ENCODE measurements at regions not wholly inside any gene's neighbourhood (a gene's known extent, or its start where the extent isn't known, plus 50 kb on each side); places are given as distances from the start of the nearest gene placed in this dataset.
A peak's percentile ranks its signal among the peaks of the same experiment; 100 is the strongest.

GRCh38 chr12:126189856-126190255, 1124.6 kb downstream of the AACS start:
- Histone ChIP-seq H3K4me3 (no peak overlapping the region), H3F3A (ENCODE audit: insufficient read depth, low read depth) (no peaks in the 10 kb centered on the region), H3K79me2 (ENCODE audit: low read depth) (no peaks in the 10 kb centered on the region), H4K20me1 (ENCODE audit: insufficient read depth) (no peaks in the 10 kb centered on the region), H3K4me1 (replicated peaks; ENCODE audit: insufficient read depth) (no peaks in the 10 kb centered on the region), H3K9me3 (ENCODE audit: insufficient read depth, low read depth) (no peaks in the 10 kb centered on the region), H3K4me2 (no peak overlapping the region), H3K9me2 (ENCODE audit: insufficient read depth) (no peaks in the 10 kb centered on the region), H3K27me3 (ENCODE audit: insufficient read depth, low read depth) (peaks cover 13% of the 10 kb centered on the region; the same call in 1 of the 2 replicates), H3K27ac (no peak overlapping the region), H3K36me3 (ENCODE audit: low read depth) (no peaks in the 10 kb centered on the region), H2AFZ (no peak overlapping the region)
- TF ChIP-seq, protein P1, sequence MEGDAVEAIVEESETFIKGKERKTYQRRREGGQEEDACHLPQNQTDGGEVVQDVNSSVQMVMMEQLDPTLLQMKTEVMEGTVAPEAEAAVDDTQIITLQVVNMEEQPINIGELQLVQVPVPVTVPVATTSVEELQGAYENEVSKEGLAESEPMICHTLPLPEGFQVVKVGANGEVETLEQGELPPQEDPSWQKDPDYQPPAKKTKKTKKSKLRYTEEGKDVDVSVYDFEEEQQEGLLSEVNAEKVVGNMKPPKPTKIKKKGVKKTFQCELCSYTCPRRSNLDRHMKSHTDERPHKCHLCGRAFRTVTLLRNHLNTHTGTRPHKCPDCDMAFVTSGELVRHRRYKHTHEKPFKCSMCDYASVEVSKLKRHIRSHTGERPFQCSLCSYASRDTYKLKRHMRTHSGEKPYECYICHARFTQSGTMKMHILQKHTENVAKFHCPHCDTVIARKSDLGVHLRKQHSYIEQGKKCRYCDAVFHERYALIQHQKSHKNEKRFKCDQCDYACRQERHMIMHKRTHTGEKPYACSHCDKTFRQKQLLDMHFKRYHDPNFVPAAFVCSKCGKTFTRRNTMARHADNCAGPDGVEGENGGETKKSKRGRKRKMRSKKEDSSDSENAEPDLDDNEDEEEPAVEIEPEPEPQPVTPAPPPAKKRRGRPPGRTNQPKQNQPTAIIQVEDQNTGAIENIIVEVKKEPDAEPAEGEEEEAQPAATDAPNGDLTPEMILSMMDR (conservative IDR thresholded peaks at IDR 0.05): no peak
- no peak for TF ChIP-seq EZH2 (IDR thresholded peaks at IDR 0.05; ENCODE audit: low read depth)
- ChIA-PET CTCF (no interaction called here), POLR2A (ENCODE audit: unreplicated experiment) (interaction anchor here (0.6 kb wide), 1 partner anchor 138 kb away, joined by 7 read pairs; no protein-coding TSS in a partner anchor)
- BruUV-seq (replicated peaks): no TSS peak
- no peak for DNase-seq
- intact Hi-C loops (cut with micrococcal nuclease; ENCODE audit: unreplicated experiment): no loop called here

- POLR2A ChIA-PET (ENCODE audit: unreplicated experiment): no interaction called here
- intact Hi-C loops (cut with micrococcal nuclease; ENCODE audit: unreplicated experiment): loop anchor here (1.0 kb wide), 1 partner anchor 581 kb away; no protein-coding TSS in a partner anchor
- no peak overlapping the region for H2AFZ ChIP-seq
- no peak for TF ChIP-seq EZH2 (IDR thresholded peaks at IDR 0.05; ENCODE audit: low read depth)
- TF ChIP-seq, protein P1 (conservative IDR thresholded peaks at IDR 0.05): no peak
- no peaks in the 10 kb centered on the region for H3K36me3 ChIP-seq (ENCODE audit: low read depth)
- no peaks in the 10 kb centered on the region for H3K79me2 ChIP-seq (ENCODE audit: low read depth)
- H3K9me2 ChIP-seq (ENCODE audit: insufficient read depth): no peaks in the 10 kb centered on the region
- peaks cover 13% of the 10 kb centered on the region; the same call in 1 of the 2 replicates for H3K27me3 ChIP-seq (ENCODE audit: insufficient read depth, low read depth)
- no TSS peak for BruUV-seq (replicated peaks)
- DNase-seq: peak in 1 of 2 experiments; percentile 57
- H3K27ac ChIP-seq: no peak overlapping the region
- H3F3A ChIP-seq (ENCODE audit: insufficient read depth, low read depth): no peaks in the 10 kb centered on the region
- CTCF ChIA-PET: no interaction called here
- H4K20me1 ChIP-seq (ENCODE audit: insufficient read depth): no peaks in the 10 kb centered on the region
- no peak overlapping the region for H3K4me2 ChIP-seq
- H3K9me3 ChIP-seq (ENCODE audit: insufficient read depth, low read depth): no peaks in the 10 kb centered on the region
- H3K4me3 ChIP-seq: no peak overlapping the region
- no peaks in the 10 kb centered on the region for H3K4me1 ChIP-seq (replicated peaks; ENCODE audit: insufficient read depth)
Observed at GRCh38 chr12:126191031-126191891, 1126.0 kb downstream of the AACS start.

DNA sequence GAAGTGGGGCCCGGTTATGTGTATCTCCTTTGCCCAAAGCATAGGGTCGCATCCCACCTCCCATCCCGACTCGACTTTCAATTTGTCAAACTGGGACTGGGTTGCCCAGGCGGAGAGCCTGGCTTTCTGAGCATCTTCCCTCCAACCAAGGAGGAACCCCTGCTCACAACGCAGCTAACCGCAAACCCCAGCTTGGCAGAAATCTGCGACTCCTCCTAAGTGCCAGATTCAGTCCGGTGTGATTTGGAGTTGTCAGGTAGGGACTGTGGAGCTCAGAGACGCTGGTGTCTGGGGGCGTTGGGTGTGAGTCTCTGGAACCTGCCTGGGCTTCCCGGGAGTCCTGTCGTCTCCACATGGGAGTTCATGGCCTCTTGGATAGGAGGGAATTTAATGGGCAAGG, 1126.7 kb downstream of the AACS start:
- Histone ChIP-seq H4K20me1 (ENCODE audit: insufficient read depth) (no peaks in the 10 kb centered on the region), H3K36me3 (ENCODE audit: low read depth) (no peaks in the 10 kb centered on the region), H3F3A (ENCODE audit: insufficient read depth, low read depth) (no peaks in the 10 kb centered on the region), H3K4me2 (no peak overlapping the region), H3K27me3 (ENCODE audit: insufficient read depth, low read depth) (peaks cover 13% of the 10 kb centered on the region; the same call in 1 of the 2 replicates), H3K79me2 (ENCODE audit: low read depth) (no peaks in the 10 kb centered on the region), H3K4me1 (replicated peaks; ENCODE audit: insufficient read depth) (no peaks in the 10 kb centered on the region), H3K9me3 (ENCODE audit: insufficient read depth, low read depth) (no peaks in the 10 kb centered on the region), H3K27ac (no peak overlapping the region), H3K9me2 (ENCODE audit: insufficient read depth) (no peaks in the 10 kb centered on the region), H2AFZ (no peak overlapping the region), H3K4me3 (no peak overlapping the region)
- TF ChIP-seq, protein P1 (conservative IDR thresholded peaks at IDR 0.05): no peak
- TF ChIP-seq EZH2 (IDR thresholded peaks at IDR 0.05; ENCODE audit: low read depth): no peak
- ChIA-PET POLR2A (ENCODE audit: unreplicated experiment) (no interaction called here), CTCF (no interaction called here)
- intact Hi-C loops (cut with micrococcal nuclease; ENCODE audit: unreplicated experiment): loop anchor here (1.0 kb wide), 1 partner anchor 580 kb away; no protein-coding TSS in a partner anchor
- DNase-seq: no peak
- TSS peak; percentile 46 for BruUV-seq (replicated peaks)
